ENCODE measurements at regions not wholly inside any gene's neighbourhood (a gene's known extent, or its start where the extent isn't known, plus 50 kb on each side); places are given as distances from the start of the nearest gene placed in this dataset.

- no CpG with 5 or more reads among the region's 2 CpGs for whole genome bisulfite sequencing, 2 donors (ENCODE audit: extremely low coverage in 2 of 2, insufficient read length in 2 of 2, insufficient replicate concordance in 1 of 2)
Observed at GRCh38 chr6:134727081-134727480, 222.8 kb downstream of the ALDH8A1 start.

GRCh38 chr6:134725590-134725989 is 224.3 kb downstream of the ALDH8A1 start:
- Histone ChIP-seq H3K9me3 (replicated peaks in 1 of 2; ENCODE audit: control insufficient read depth in 2 of 2, insufficient read depth in 1 of 2, low read depth in 1 of 2, low read length in 2 of 2) (no peaks in the 10 kb centered on the region), H3K36me3 (replicated peaks in 1 of 2; ENCODE audit: control insufficient read depth in 2 of 2, insufficient read depth in 2 of 2, low read length in 2 of 2) (no peaks in the 10 kb centered on the region), H3K14ac (ENCODE audit: low read length) (no peak overlapping the region), H2AK5ac (ENCODE audit: low read depth, low read length) (no peak overlapping the region), H3K27me3 (ENCODE audit: control insufficient read depth in 3 of 3, insufficient read depth in 3 of 3, low read depth in 1 of 3, low read length in 3 of 3) (no peaks in the 10 kb centered on the region), H3K18ac (ENCODE audit: low read length) (no peak overlapping the region), H3K4me1 (ENCODE audit: control insufficient read depth in 2 of 2, insufficient read depth in 1 of 2, low read depth in 1 of 2, low read length in 2 of 2) (no peaks in the 10 kb centered on the region), H3K4me3 (ENCODE audit: low read length in 2 of 2) (no peak overlapping the region), H3K23ac (ENCODE audit: low read depth, low read length, poor library complexity) (no peak overlapping the region), H4K8ac (ENCODE audit: low read depth, low read length) (no peak overlapping the region), H3K4me2 (ENCODE audit: insufficient read depth, low read length, poor library complexity, severe bottlenecking) (no peak overlapping the region), H2BK15ac (ENCODE audit: low read length) (no peak overlapping the region), H2AFZ (ENCODE audit: low read length) (no peak overlapping the region), H3K79me1 (ENCODE audit: low read depth, low read length) (no peaks in the 10 kb centered on the region), H3K9ac (ENCODE audit: low read depth, low read length, poor library complexity) (no peak overlapping the region), H2BK12ac (ENCODE audit: low read length) (no peak overlapping the region), H4K91ac (ENCODE audit: low read depth, low read length, poor library complexity) (no peak overlapping the region), H2BK5ac (ENCODE audit: low read length) (no peak overlapping the region), H3K27ac (replicated peaks; ENCODE audit: low read length) (no peak overlapping the region), H2BK120ac (ENCODE audit: low read depth, low read length) (no peak overlapping the region), H3K4ac (ENCODE audit: low read length) (no peak overlapping the region)
- WGBS, 2 donors (ENCODE audit: extremely low coverage in 2 of 2, insufficient read length in 2 of 2, insufficient replicate concordance in 1 of 2), result no CpG with 5 or more reads among the region's 1 CpG
- DNase-seq (ENCODE audit: low spot score), result no peak

More at GRCh38 chr6:134727081-134727480, 222.8 kb downstream of the ALDH8A1 start:
- no peaks in the 10 kb centered on the region for H3K4me1 ChIP-seq (ENCODE audit: control insufficient read depth in 2 of 2, insufficient read depth in 1 of 2, low read depth in 1 of 2, low read length in 2 of 2)
- no peak overlapping the region for H3K4me3 ChIP-seq (ENCODE audit: low read length in 2 of 2)
- H3K14ac ChIP-seq (ENCODE audit: low read length), result no peak overlapping the region
- H3K4me2 ChIP-seq (ENCODE audit: insufficient read depth, low read length, poor library complexity, severe bottlenecking), result no peak overlapping the region
- no peak overlapping the region for H3K27ac ChIP-seq (replicated peaks; ENCODE audit: low read length)
- no peaks in the 10 kb centered on the region for H3K79me1 ChIP-seq (ENCODE audit: low read depth, low read length)
- no peak for DNase-seq (ENCODE audit: low spot score)
- H3K4ac ChIP-seq (ENCODE audit: low read length), result no peak overlapping the region
- H2BK15ac ChIP-seq (ENCODE audit: low read length), result no peak overlapping the region
- no peak overlapping the region for H2BK12ac ChIP-seq (ENCODE audit: low read length)
- H3K23ac ChIP-seq (ENCODE audit: low read depth, low read length, poor library complexity), result no peak overlapping the region
- no peak overlapping the region for H2BK5ac ChIP-seq (ENCODE audit: low read length)
- no peak overlapping the region for H4K8ac ChIP-seq (ENCODE audit: low read depth, low read length)
- no peaks in the 10 kb centered on the region for H3K27me3 ChIP-seq (ENCODE audit: control insufficient read depth in 3 of 3, insufficient read depth in 3 of 3, low read depth in 1 of 3, low read length in 3 of 3)
- H2BK120ac ChIP-seq (ENCODE audit: low read depth, low read length), result no peak overlapping the region
- no peak overlapping the region for H2AK5ac ChIP-seq (ENCODE audit: low read depth, low read length)
- no peak overlapping the region for H3K18ac ChIP-seq (ENCODE audit: low read length)
- no peak overlapping the region for H4K91ac ChIP-seq (ENCODE audit: low read depth, low read length, poor library complexity)
- H3K9me3 ChIP-seq (replicated peaks in 1 of 2; ENCODE audit: control insufficient read depth in 2 of 2, insufficient read depth in 1 of 2, low read depth in 1 of 2, low read length in 2 of 2), result no peaks in the 10 kb centered on the region
- no peak overlapping the region for H2AFZ ChIP-seq (ENCODE audit: low read length)
- no peaks in the 10 kb centered on the region for H3K36me3 ChIP-seq (replicated peaks in 1 of 2; ENCODE audit: control insufficient read depth in 2 of 2, insufficient read depth in 2 of 2, low read length in 2 of 2)
- H3K9ac ChIP-seq (ENCODE audit: low read depth, low read length, poor library complexity), result no peak overlapping the region

GRCh38 chr6:134724771-134725340 is 225.0 kb downstream of the ALDH8A1 start:
- no peak overlapping the region for H2BK12ac ChIP-seq (ENCODE audit: low read length)
- H3K36me3 ChIP-seq (replicated peaks in 1 of 2; ENCODE audit: control insufficient read depth in 2 of 2, insufficient read depth in 2 of 2, low read length in 2 of 2), result no peaks in the 10 kb centered on the region
- no peaks in the 10 kb centered on the region for H3K9me3 ChIP-seq (replicated peaks in 1 of 2; ENCODE audit: control insufficient read depth in 2 of 2, insufficient read depth in 1 of 2, low read depth in 1 of 2, low read length in 2 of 2)
- no peak overlapping the region for H3K23ac ChIP-seq (ENCODE audit: low read depth, low read length, poor library complexity)
- H3K4me1 ChIP-seq (ENCODE audit: control insufficient read depth in 2 of 2, insufficient read depth in 1 of 2, low read depth in 1 of 2, low read length in 2 of 2), result no peaks in the 10 kb centered on the region
- H2BK5ac ChIP-seq (ENCODE audit: low read length), result no peak overlapping the region
- no peak overlapping the region for H4K8ac ChIP-seq (ENCODE audit: low read depth, low read length)
- H2AFZ ChIP-seq (ENCODE audit: low read length), result no peak overlapping the region
- no peak overlapping the region for H3K18ac ChIP-seq (ENCODE audit: low read length)
- no peak overlapping the region for H2AK5ac ChIP-seq (ENCODE audit: low read depth, low read length)
- H3K4me2 ChIP-seq (ENCODE audit: insufficient read depth, low read length, poor library complexity, severe bottlenecking), result no peak overlapping the region
- H3K27me3 ChIP-seq (ENCODE audit: control insufficient read depth in 3 of 3, insufficient read depth in 3 of 3, low read depth in 1 of 3, low read length in 3 of 3), result no peaks in the 10 kb centered on the region
- no peak overlapping the region for H4K91ac ChIP-seq (ENCODE audit: low read depth, low read length, poor library complexity)
- DNase-seq (ENCODE audit: low spot score), result no peak
- no CpG with 5 or more reads among the region's 8 CpGs for WGBS, 2 donors (ENCODE audit: extremely low coverage in 2 of 2, insufficient read length in 2 of 2, insufficient replicate concordance in 1 of 2)
- H3K4ac ChIP-seq (ENCODE audit: low read length), result no peak overlapping the region
- H2BK120ac ChIP-seq (ENCODE audit: low read depth, low read length), result no peak overlapping the region
- H3K9ac ChIP-seq (ENCODE audit: low read depth, low read length, poor library complexity), result no peak overlapping the region
- H3K79me1 ChIP-seq (ENCODE audit: low read depth, low read length), result no peaks in the 10 kb centered on the region
- H3K14ac ChIP-seq (ENCODE audit: low read length), result no peak overlapping the region
- H2BK15ac ChIP-seq (ENCODE audit: low read length), result no peak overlapping the region
- H3K4me3 ChIP-seq (ENCODE audit: low read length in 2 of 2), result no peak overlapping the region
- no peak overlapping the region for H3K27ac ChIP-seq (replicated peaks; ENCODE audit: low read length)

- H3K27me3 ChIP-seq (ENCODE audit: control insufficient read depth in 3 of 3, insufficient read depth in 3 of 3, low read depth in 1 of 3, low read length in 3 of 3), result no peaks in the 10 kb centered on the region
- H3K4me3 ChIP-seq (ENCODE audit: low read length in 2 of 2), result no peak overlapping the region
- no peak overlapping the region for H4K91ac ChIP-seq (ENCODE audit: low read depth, low read length, poor library complexity)
- no peak overlapping the region for H2BK12ac ChIP-seq (ENCODE audit: low read length)
- H3K36me3 ChIP-seq (replicated peaks in 1 of 2; ENCODE audit: control insufficient read depth in 2 of 2, insufficient read depth in 2 of 2, low read length in 2 of 2), result no peaks in the 10 kb centered on the region
- WGBS, 2 donors (ENCODE audit: extremely low coverage in 2 of 2, insufficient read length in 2 of 2, insufficient replicate concordance in 1 of 2), result no CpG with 5 or more reads among the region's 3 CpGs
- no peak overlapping the region for H2BK5ac ChIP-seq (ENCODE audit: low read length)
- no peak overlapping the region for H3K9ac ChIP-seq (ENCODE audit: low read depth, low read length, poor library complexity)
- no peak overlapping the region for H3K4ac ChIP-seq (ENCODE audit: low read length)
- no peak overlapping the region for H3K18ac ChIP-seq (ENCODE audit: low read length)
- H2BK15ac ChIP-seq (ENCODE audit: low read length), result no peak overlapping the region
- no peak overlapping the region for H3K14ac ChIP-seq (ENCODE audit: low read length)
- H3K9me3 ChIP-seq (replicated peaks in 1 of 2; ENCODE audit: control insufficient read depth in 2 of 2, insufficient read depth in 1 of 2, low read depth in 1 of 2, low read length in 2 of 2), result no peaks in the 10 kb centered on the region
- no peak overlapping the region for H2AFZ ChIP-seq (ENCODE audit: low read length)
- H2AK5ac ChIP-seq (ENCODE audit: low read depth, low read length), result no peak overlapping the region
- no peak overlapping the region for H4K8ac ChIP-seq (ENCODE audit: low read depth, low read length)
- no peaks in the 10 kb centered on the region for H3K79me1 ChIP-seq (ENCODE audit: low read depth, low read length)
- no peak overlapping the region for H2BK120ac ChIP-seq (ENCODE audit: low read depth, low read length)
- no peak overlapping the region for H3K27ac ChIP-seq (replicated peaks; ENCODE audit: low read length)
- H3K4me1 ChIP-seq (ENCODE audit: control insufficient read depth in 2 of 2, insufficient read depth in 1 of 2, low read depth in 1 of 2, low read length in 2 of 2), result no peaks in the 10 kb centered on the region
- H3K4me2 ChIP-seq (ENCODE audit: insufficient read depth, low read length, poor library complexity, severe bottlenecking), result no peak overlapping the region
- H3K23ac ChIP-seq (ENCODE audit: low read depth, low read length, poor library complexity), result no peak overlapping the region
- DNase-seq (ENCODE audit: low spot score), result no peak
Observed at GRCh38 chr6:134723081-134723871, 226.6 kb downstream of the ALDH8A1 start.

Data from neuronal stem cell (in vitro differentiated cells).